HS-5 (cell line): ENCODE measurements at regions not wholly inside any gene's neighbourhood (a gene's known extent, or its start where the extent isn't known, plus 50 kb on each side); places are given as distances from the start of the nearest gene placed in this dataset.
"Not testable (repeated sequence)": the region's sequence is repeated elsewhere in the genome, so short reads cannot be mapped to it uniquely, and the experiment has no call there.

Experiments
- DNase-seq: peaks from one replicate; pipeline ENCODE4 v3.0.0-alpha.2; 2012; ENCODE audit warnings: low read depth

DNA sequence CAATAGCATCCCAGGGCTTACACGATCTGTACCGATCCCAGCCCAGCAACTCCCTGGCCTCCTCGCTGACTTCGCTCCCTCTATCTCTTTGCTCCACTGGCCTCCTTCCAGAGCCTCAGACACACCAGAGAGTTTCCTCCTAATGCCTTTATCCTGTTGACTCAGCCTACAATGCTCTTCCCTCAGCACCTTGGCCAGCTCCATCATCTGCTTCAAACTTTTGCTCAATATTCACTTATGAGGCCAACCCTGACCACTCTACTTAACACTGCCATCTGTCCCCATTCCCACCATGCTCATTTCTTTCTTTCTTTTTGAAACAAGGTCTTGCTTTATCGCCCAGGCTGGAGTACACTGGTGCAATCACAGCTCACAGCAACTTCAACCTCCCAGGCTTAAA, 180.9 kb downstream of the CEP170 start:
- not testable (repeated sequence) for DNase-seq

DNA sequence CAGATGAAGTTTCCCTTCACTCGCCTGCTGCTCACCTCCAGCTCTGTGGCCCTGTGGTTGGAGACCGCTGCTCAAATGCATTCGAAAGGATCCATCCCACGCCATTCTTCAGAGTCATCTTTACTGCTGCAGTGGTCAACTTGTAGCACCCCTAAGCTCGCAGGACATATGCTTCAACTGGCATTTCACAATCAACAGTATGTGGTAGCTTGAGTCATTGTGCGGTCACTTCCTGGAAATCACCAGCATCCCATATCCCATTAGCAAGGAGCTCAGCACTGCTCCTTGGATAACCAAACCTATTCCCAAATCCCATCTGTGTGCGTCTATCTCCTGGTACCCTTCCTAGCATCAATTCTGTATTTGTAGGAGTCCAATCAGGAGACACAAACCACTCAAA, 188.0 kb downstream of the CEP170 start:
- not testable (repeated sequence) for DNase-seq

DNA sequence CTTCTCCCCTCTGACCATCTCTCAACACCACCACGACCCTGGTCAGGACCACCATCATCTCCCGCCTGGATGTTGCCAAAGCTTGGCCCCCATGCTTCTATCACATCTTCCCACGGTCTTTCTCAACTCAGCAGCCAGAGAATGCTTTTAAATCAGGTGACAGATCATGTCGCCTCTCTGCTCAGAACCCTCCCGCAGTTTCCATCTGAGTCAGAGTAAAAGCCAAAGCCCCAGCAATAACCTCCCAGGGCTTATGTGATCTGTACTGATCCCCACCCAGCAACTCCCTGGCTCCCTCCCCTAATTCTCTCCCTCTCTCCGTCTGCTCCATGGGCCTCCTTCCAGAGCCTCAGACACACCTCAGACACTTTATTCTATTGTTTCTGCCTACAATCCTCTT, 193.1 kb downstream of the CEP170 start:
- DNase-seq = not testable (repeated sequence)

DNA sequence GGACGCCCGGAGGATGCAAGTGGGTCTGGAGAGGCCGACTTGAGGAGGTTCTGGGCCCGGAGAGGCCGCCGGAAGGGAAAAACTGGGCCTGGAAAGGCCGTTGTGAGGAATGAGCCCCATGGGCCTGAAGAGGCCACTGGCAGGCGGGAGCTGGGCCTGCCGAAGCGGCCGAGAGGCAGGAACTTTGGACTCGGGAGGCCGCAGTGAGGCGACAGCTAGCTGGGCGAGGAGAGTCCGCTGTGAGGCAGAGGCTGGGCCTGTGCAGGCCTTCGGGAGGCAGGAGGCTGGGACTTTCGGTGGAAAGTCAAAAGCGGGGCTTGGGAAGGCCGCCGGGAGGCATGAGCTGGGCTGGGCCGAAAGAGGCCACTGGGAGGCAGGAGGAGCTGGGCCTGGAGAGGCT, 199.6 kb downstream of the CEP170 start:
- DNase-seq = not testable (repeated sequence)

DNA sequence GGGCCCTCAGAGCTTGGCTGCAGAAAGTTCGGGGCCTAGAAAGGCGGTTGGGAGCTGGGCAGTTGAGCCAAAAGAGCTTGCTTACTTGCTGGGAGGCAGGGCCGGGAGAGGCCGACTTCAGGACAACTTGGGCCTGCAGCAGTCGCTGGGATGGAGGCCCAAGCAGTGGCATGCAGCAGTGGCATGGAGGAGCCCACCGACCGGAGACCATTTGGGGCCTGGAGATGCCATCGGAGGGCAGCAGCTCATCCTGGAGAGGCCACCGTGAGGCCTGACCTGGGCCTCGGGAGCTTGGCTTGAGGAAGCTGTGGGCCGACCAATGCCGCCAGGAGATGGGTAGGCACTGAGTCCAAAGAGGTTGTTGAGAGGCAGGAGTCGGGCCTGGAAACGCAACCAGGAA, 200.0 kb downstream of the CEP170 start:
- DNase-seq = not testable (repeated sequence)

DNA sequence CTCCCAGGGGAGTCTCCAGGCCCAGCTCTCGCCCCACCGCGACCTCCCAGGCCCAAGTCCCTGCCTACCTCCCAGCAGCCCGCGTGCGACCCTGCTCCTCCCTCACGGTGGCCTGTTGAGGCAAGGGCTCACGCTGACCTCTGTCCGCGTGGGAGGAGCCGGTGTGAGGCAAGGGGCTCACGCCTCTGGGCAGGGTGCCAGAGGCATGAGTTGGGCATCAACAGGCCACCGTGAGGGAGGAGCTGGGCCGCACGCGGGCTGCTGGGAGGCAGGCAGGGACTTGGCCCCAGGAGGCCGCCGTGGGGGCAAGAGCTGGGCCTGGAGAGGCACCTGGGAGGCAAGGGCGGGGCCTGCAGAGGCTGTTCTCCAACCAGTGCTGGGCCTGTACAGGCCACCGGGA, 200.4 kb downstream of the CEP170 start:
- DNase-seq = not testable (repeated sequence)

DNA sequence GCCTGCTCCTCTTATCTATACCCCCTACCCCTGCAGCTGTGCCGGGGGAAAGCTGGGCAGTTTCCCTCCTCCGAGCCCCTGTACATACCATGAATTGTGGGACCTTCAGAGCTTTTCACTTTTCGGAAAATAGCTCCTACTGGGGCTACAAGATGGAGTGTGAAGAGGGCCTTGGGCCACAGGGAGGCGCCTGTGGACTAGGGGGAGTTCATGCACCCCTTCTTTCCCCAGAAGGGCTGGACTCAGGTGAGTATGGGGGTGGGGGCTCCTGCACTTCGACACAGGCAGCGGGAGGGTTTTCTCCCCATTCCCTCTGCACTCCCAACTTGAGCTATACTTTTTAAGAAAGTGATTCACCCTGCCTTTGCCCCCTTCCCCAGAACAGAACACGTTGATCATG, 202.0 kb downstream of the CEP170 start:
- not testable (repeated sequence) for DNase-seq

DNA sequence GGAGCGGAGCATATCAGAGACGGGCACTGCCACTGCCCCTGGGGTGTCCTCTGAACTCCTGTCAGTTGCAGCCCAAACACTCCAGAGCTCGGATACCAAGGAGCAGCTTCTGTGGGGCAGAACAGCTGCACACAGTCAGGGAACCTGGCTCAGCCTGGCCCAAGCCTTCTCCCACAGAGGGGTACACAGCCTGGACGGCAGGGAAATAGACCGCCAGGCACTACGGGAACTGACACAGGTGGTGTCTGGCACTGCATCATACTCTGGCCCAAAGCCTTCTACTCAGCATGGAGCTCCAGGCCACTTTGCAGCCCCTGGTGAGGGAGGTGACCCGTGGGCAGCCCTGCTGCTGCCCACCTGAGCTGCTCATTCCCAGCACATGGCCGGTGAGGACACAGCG, 204.5 kb downstream of the CEP170 start:
- not testable (repeated sequence) for DNase-seq

DNA sequence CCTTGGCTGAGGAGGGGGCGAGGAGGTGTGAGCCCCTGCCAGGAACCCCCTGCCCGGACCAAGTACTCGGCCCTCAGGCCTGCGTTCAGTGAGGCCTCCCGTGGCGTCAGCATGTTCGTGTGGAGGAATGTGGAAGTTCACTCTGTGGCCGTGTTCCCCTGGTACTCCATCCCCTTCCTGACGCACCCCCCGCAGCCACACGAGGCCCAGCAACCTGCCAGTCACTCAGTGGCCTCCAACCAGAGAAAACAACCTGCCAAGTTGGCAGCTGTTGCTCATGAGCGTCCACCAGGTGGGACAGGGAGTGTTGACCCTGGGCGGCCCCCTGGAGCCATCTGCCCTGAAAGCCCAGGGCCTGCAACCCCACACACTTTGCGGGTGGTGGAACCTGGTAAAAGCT, 205.4 kb downstream of the CEP170 start:
- not testable (repeated sequence) for DNase-seq

DNA sequence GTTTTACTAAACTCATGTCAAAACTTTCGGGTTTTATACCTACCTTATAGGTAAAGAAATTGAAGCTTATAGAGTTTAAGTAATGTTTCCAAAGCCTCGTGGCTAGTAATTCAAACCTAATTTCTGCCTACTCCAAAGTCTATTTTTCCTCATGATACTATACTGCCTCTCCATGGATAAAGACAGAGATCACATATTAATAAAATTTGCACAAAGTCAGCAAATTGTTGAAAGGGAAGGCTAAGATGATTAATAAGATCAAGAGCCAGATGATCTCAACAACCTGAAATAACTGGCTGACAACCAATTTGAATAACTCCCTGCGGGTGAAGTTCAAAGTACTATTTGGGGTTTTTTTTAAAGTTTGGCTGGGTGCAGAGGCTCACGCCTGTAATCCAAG, 233.7 kb downstream of the CEP170 start:
- DNase-seq = not testable (repeated sequence)

DNA sequence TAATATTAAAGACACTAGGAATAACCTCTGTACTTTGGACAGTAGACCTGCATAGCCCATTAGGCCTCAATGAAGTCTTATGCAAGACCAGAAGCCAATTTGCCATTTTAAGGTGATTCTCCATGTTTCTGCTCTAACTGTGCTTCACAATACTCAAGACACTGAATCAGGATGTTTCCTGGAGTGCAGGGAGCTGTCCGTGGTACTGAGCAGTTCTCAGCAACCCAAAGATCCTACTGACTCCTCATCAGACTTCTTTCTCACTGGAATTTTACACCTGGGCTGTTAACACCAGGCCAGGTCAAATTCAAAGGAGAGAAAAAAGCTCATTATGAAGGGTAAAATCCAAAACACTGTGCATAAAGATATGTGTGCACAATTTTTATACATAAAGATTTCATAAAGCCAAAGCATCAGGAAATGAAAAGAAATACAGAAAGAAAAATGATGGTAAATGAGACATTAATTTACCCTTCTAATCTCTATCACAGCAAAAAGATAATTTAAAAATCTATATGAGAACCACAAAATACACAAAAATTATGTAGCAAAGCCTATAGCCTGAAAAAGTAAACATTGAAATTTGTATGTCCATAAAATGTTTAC, 235.9 kb downstream of the CEP170 start:
- not testable (repeated sequence) for DNase-seq

DNA sequence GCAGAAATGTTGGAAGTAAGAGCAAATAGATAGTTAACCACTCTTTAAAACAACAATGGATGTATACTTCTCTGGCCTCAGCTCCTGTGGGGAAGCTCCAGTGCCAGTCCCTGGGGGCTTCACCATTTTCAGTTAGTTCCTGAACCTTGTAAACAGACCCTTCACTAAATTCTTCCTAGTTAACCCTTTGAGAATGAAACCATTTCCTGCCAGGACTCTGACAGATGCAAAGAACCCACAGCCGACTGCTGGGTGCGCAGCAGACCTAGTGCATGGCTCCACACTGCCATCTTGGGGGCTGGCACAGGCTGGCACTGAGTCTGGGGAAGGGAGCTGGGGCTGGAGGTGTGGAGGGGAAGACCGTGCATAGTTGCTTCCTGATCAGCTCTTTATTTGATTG, 244.4 kb downstream of the CEP170 start:
- not testable (repeated sequence) for DNase-seq

DNA sequence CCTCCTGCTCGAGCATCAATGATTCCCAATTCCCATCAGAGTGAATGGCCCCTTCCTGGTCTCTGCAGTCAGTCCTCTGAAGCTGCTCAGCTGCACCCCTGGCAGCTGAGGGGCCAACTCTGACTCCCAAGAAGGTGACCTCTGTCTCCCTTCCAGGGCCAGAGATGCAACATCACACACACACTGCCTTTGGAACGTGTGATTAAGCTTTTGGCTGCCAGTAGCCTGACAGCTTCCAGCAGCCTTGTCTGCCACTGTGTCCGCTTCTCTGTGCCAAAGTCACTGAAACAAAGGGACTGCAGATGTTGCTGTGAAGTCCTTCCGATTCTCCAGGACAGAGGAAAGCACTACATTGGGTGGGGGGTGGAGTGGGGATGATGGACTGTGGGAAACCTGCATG, 254.1 kb downstream of the CEP170 start:
- not testable (repeated sequence) for DNase-seq

DNA sequence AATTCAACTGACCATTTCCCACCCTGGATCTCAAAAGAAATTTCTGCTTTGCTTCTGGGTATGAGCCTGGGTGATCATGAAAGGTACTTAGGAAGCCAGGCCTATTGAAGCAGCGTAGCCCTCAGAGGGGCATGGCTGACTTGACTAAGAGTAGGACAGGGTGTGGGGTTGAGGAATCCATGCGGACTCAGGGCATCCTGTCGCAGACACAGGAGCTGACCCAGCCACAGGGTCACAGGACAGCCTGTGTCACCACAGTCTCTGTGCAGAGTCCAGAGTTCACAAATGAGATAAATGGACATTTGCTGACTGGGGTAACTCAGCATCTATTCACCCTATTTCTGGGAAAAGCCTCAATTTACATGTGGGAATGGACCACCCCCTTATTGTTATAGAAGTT, 262.3 kb downstream of the CEP170 start:
- not testable (repeated sequence) for DNase-seq

DNA sequence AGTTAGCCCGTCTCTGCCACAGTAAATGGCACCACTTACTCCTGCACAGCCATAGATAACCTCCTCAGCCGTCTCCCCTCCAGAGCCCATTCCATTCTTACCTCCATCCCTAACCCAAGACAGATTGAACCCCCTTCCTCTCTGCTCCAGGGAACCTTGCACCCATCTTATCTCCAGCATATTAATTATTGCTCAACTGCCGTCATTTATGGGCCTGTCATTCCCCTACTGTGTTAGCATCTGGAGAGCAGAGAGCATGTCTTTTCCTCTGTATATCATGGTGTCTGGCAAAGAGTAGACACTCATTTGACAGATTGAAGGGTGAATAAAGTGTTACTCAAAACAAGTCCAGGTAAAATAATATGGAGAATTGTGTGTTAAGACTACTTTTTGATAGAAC, 270.0 kb downstream of the CEP170 start:
- DNase-seq = not testable (repeated sequence)

DNA sequence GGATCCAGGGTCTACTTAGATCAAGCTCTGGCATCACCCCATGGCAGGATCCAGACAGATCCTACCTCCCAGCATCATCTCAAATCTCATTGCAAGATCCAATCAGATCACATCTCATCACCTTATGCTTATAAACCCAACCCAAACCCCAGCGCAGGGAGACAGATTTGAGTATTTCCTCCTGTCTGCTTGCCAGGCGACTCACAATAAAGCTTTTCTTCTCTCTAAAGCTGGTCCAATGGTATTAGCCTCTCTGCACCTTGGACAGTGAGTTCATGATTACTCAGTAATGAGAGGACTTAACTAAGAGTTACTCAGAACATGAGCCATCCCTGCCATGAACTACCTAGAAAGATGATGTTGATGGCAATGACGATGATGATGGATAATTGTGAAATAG, 281.7 kb downstream of the CEP170 start:
- DNase-seq = peak; percentile 5

DNA sequence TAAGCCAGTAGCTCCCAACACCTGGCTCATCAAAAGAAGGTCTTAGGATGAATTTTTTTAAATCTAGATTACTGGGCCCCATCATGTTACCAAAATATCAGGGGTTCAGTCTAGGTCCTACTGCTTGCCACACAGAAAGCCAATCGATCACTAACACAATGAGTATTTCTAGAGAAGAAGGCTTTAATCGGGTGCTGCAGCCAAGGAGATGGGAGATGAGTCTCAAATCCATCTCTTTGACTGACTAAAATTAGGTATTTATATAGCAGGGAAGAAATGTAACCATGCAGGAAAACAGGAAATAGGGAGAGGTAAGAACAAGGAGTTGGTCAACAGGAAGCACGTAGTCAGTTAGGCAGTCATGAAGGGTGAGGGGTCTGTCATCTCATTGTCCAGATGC, 288.2 kb downstream of the CEP170 start:
- no peak for DNase-seq

DNA sequence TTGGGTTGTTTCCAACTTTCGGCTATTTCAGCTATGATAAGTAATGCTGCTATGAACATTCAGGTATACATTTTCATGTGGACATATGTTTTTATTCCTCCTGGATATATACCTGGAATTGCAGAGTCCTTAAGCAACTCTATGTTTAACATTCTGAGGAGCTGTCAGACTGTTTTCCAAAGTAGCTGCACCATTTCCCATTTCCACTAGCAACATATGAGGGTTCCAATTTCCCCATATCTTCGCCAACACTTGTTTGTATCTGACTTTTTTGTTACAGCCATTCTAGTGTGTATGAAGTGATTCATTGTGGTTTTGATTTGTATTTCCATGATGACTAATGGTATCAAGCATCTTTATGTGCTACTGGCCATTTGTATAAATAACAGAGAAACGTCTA, 295.7 kb downstream of the CEP170 start:
- DNase-seq = not testable (repeated sequence)

DNA sequence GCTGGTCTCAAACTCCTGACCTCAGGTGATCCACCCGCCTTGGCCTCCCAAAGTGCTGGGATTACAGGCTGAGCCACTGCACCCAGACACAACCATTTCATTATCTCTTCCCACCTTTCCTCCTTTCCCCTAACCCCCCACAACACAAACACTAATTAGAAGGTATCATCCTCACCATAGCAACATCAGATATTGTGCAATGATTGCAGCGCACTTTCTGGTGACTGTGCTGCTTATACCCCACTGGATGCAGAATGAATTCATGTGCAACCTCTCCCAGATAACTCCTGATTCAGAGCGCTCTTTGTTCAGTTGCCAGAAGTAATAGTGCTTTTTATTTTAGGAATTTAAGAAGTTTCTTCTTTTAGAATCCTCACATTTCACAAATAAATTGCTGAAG, 300.1 kb downstream of the CEP170 start:
- DNase-seq = not testable (repeated sequence)

DNA sequence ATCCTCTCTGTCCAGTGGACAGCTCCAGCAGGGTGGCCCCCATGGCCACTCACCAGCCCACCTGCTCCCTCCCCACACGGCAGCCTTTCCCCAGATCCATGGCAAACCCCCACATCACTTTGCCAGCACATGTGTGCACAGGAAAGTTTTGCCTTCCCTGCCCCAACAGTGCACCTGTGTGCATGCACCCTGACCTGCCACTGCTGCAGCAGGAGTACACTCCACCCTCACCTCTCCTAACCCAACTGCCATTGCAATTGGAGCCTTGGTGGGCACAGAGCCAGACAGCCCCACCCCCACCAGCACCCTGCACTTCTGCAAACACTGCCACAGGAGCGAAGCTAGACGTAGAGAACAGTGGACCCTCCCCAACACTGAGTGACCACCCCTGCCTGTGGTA, 308.9 kb downstream of the CEP170 start:
- DNase-seq = no peak

DNA sequence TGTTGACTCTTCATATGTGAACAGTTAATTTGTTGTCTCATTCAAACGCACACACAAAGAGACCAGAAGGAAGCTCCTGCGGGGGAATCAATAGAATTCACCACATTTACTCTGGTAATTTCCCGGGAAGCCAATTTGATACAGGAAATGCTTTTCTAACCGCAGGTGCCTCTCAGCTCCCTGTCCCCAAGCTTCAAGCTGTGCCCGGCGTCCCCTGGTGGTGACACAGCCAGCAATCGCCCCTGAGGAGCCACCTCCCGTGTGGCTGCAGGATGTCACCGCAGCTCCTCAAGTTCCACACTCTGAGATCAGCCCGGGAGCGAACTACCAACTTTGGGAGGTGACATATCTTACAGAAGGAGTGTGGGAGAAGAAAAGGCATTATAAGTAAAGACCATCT, 318.4 kb downstream of the CEP170 start:
- not testable (repeated sequence) for DNase-seq

DNA sequence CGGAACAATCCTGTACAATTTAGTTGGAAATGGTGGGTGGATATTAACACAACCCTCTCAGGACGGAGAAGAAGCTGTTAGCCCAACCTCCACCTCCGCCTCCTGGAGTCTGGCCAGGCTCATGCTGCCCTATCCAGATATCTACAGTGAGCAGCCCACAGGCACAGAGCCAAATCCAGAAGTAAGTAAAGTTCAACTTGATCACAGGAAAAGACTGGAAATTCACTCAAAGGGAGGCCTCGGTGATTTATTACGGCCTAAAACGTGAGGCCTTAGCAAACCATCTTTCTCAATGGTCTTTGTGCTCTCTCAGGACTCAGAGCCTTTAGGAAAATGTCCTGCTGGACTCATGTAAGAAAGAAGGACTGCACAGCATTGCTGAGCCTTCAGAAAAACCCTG, 330.4 kb downstream of the CEP170 start:
- DNase-seq = not testable (repeated sequence)

DNA sequence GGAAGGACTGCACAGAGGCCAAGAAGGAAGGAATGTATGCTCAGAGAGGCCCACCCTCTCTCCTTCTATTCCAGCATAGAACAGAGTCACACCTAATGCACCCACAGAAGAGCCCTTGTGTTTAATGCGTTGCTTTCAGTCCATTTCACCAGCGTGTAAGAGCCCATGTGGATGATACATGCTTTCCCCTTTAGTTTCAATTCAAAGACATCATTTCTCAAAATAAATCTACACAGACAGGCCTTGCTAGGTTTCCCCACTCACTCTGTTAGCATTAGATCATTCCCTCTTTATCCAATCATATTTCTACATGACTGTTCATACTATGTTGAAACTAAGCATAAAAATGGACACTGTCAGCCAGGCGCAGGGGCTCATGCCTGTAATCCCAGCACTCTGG, 331.5 kb downstream of the CEP170 start:
- not testable (repeated sequence) for DNase-seq

DNA sequence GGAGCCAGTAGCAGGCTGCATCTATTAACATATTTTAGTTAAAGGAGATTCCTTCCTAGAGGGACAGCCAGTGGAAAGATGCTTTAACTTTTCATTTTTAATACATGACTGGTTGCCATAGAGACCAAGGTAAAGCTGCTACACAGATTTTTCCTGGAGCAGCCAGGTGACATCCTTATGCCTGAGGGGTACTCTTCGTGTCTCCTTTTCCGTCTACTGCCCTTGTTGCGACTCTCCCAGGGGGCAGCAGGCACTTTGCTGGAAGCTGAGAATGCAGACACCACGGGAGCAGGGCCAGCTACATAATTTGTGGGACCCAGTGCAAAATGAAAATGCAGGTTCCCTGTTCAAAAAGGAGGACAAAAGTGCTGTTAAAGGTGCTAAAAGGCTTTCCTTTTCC, 340.4 kb downstream of the CEP170 start:
- not testable (repeated sequence) for DNase-seq
